Thoracic aorta (tissue), 2 donors: ENCODE measurements at regions not wholly inside any gene's neighbourhood (a gene's known extent, or its start where the extent isn't known, plus 50 kb on each side); places are given as distances from the start of the nearest gene placed in this dataset.

Experiments used
- ATAC-seq: fragments of 150-250 bp; one replicate; pipeline ENCODE4 v1.8.0; 2017; ENCODE audit warnings: low read depth; ENCODE audit not compliant: insufficient number of reproducible peaks, low FRiP score
- DNase-seq: peaks from one replicate; pipeline ENCODE4 v3.0.0-alpha.2; 2020; ENCODE audit warnings: low spot score
- H3K27ac ChIP-seq, 2 donors: fragments of 200-600 bp; sonication (generic); 1 replicate in 1 of 2; 2 replicates in 1 of 2; pipeline ENCODE4 v1.5.1; 2016; ENCODE audit warnings: mild to moderate bottlenecking in 2 of 2, moderate library complexity in 2 of 2
- H3K27me3 ChIP-seq: fragments of 200-600 bp; sonication (generic); replicated peaks from 2 replicates; pipeline ENCODE4 v1.6.0; 2016; ENCODE audit warnings: mild to moderate bottlenecking; ENCODE audit not compliant: insufficient read depth
- H3K36me3 ChIP-seq: fragments of 200-600 bp; sonication (generic); one replicate; pipeline ENCODE4 v1.5.1; 2016
- H3K4me1 ChIP-seq, 2 donors: fragments of 200-600 bp; sonication (generic); 1 replicate in 1 of 2; 2 replicates in 1 of 2; pipeline versions ENCODE4 v1.5.1 to v1.6.0; 2016; ENCODE audit warnings: low read depth in 2 of 2, mild to moderate bottlenecking in 1 of 2; ENCODE audit not compliant: control insufficient read depth in 1 of 2
- H3K4me3 ChIP-seq: fragments of 200-600 bp; sonication (generic); 2 replicates; pipeline ENCODE4 v1.5.1; 2016; ENCODE audit warnings: mild to moderate bottlenecking
- H3K9me3 ChIP-seq: fragments of 200-600 bp; sonication (generic); 2 replicates; pipeline ENCODE4 v1.5.1; 2016
- CTCF ChIP-seq: fragments of 200-600 bp; sonication (generic); IDR thresholded peaks from one replicate; pipeline ENCODE4 v1.5.1; 2019; ENCODE audit warnings: antibody characterized with exemption

DNA sequence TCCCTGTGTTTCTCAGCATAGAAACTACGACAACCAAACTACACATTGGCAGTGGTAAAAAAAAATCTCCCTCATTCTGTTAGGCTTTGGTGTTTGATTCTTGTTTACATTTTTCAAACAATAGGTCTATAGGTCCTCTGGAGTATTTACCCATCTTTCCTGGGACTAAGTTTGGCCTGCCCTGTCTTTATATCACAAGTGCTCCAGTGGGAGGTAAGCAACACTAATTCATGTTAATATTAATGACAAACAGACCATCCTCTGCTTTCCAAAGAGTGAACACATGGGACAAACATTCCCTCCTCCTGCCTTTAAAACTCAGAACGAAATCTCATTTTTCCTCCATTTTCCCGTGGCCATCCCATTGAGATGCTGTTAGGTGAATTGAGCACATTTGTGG lies 514.1 kb upstream of the INTU start:
- H3K4me3 ChIP-seq: no peak overlapping the region

GRCh38 chr4:127120441-127121090 lies 512.2 kb upstream of the INTU start:
- ATAC-seq (no peak), DNase-seq (no peak)
- Histone ChIP-seq H3K4me3 (no peak overlapping the region), H3K27me3 (no peaks in the 10 kb centered on the region), H3K9me3 (no peaks in the 10 kb centered on the region), H3K4me1 (no peaks in the 10 kb centered on the region), H3K36me3 (no peaks in the 10 kb centered on the region), H3K27ac (no peak overlapping the region)
- no peak for TF ChIP-seq CTCF

More for the DNA sequence above, 514.1 kb upstream of the INTU start:
- Histone ChIP-seq H3K27ac (no peak overlapping the region), H3K36me3 (no peaks in the 10 kb centered on the region), H3K9me3 (no peaks in the 10 kb centered on the region), H3K27me3 (no peaks in the 10 kb centered on the region), H3K4me1 (no peaks in the 10 kb centered on the region)
- ATAC-seq: no peak
- TF ChIP-seq CTCF: no peak
- DNase-seq: no peak

GRCh38 chr4:127124919-127125318 lies 507.8 kb upstream of the INTU start:
- Histone ChIP-seq H3K9me3 (no peaks in the 10 kb centered on the region), H3K4me1 (no peaks in the 10 kb centered on the region), H3K36me3 (no peaks in the 10 kb centered on the region), H3K27ac (no peak overlapping the region), H3K27me3 (no peaks in the 10 kb centered on the region), H3K4me3 (no peak overlapping the region)
- TF ChIP-seq CTCF: no peak
- DNase-seq: no peak
- ATAC-seq: no peak

GRCh38 chr4:127126718-127127117 lies 506.0 kb upstream of the INTU start:
- Histone ChIP-seq H3K9me3 (no peaks in the 10 kb centered on the region), H3K27ac (no peak overlapping the region), H3K4me1 (no peaks in the 10 kb centered on the region), H3K36me3 (no peaks in the 10 kb centered on the region), H3K4me3 (no peak overlapping the region), H3K27me3 (no peaks in the 10 kb centered on the region)
- no peak for TF ChIP-seq CTCF
- no peak for ATAC-seq
- no peak for DNase-seq

DNA sequence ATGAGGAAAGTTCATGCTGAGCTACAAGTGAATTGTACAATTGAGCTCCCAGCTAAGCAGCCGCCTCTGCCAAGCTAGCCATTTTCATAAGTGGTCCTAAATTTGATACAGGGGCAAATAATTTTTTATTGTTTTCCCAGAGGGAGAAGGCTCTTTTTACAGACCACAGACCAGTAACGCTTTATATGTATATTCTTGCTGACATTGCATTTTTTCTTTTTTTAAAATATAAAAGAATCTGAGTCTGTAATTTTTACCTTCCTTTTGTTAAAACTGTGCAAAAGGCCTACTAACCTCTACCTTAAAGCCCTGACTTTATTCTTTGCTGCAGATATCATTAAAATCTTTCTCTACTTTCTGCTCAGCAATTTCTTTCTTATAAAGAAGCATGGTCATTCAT lies 501.2 kb upstream of the INTU start:
- H3K27ac ChIP-seq: no peak overlapping the region
- H3K4me3 ChIP-seq: no peak overlapping the region
- H3K4me1 ChIP-seq: no peaks in the 10 kb centered on the region
- TF ChIP-seq CTCF: no peak
- H3K27me3 ChIP-seq: no peaks in the 10 kb centered on the region
- no peaks in the 10 kb centered on the region for H3K36me3 ChIP-seq
- DNase-seq (no peak), ATAC-seq (no peak)
- no peaks in the 10 kb centered on the region for H3K9me3 ChIP-seq
